ENCODE measurements at regions not wholly inside any gene's neighbourhood (a gene's known extent, or its start where the extent isn't known, plus 50 kb on each side); places are given as distances from the start of the nearest gene placed in this dataset.

GRCh38 chrX:8346060-8346459, 118.6 kb upstream of the VCX3B start:
- TF ChIP-seq EZH2 (IDR thresholded peaks at IDR 0.05; ENCODE audit: borderline replicate concordance, low read depth, low read length, poor library complexity, severe bottlenecking), result no peak
- TF ChIP-seq CTCF (conservative IDR thresholded peaks at IDR 0.05; ENCODE audit: low read depth, low read length), result no peak

Measured in A673 (cell line).